ENCODE measurements at regions not wholly inside any gene's neighbourhood (a gene's known extent, or its start where the extent isn't known, plus 50 kb on each side); places are given as distances from the start of the nearest gene placed in this dataset.

GRCh38 chr10:3292636-3293035 lies 120.1 kb upstream of the PITRM1 start:
- TF ChIP-seq RAD21 (IDR thresholded peaks at IDR 0.05; ENCODE audit: low read length): no peak
- TF ChIP-seq CTCF (IDR thresholded peaks at IDR 0.05): no peak
- no peak for TF ChIP-seq MAX (IDR thresholded peaks at IDR 0.05; ENCODE audit: low read depth)
- TF ChIP-seq YY1 (IDR thresholded peaks at IDR 0.05; ENCODE audit: low read depth): no peak
- no peak for TF ChIP-seq PBX3 (IDR thresholded peaks at IDR 0.05)
- no peak for TF ChIP-seq POLR2AphosphoS5 (IDR thresholded peaks at IDR 0.05; ENCODE audit: low read depth, low read length)
- TF ChIP-seq USF2 (IDR thresholded peaks at IDR 0.05; ENCODE audit: borderline replicate concordance, low read depth, low read length): no peak
- no peak for TF ChIP-seq EP300 (IDR thresholded peaks at IDR 0.05; ENCODE audit: borderline replicate concordance in 1 of 2, low read depth in 1 of 2, low read length in 1 of 2)
- TF ChIP-seq FOXM1 (IDR thresholded peaks at IDR 0.05; ENCODE audit: low read depth): no peak
- TF ChIP-seq GABPA (IDR thresholded peaks at IDR 0.05; ENCODE audit: low read depth): no peak
- no peak for TF ChIP-seq IRF3 (IDR thresholded peaks at IDR 0.05; ENCODE audit: low read depth, low read length)

Measured in SK-N-SH (cell line).